ENCODE measurements at regions not wholly inside any gene's neighbourhood (a gene's known extent, or its start where the extent isn't known, plus 50 kb on each side); places are given as distances from the start of the nearest gene placed in this dataset.

DNA sequence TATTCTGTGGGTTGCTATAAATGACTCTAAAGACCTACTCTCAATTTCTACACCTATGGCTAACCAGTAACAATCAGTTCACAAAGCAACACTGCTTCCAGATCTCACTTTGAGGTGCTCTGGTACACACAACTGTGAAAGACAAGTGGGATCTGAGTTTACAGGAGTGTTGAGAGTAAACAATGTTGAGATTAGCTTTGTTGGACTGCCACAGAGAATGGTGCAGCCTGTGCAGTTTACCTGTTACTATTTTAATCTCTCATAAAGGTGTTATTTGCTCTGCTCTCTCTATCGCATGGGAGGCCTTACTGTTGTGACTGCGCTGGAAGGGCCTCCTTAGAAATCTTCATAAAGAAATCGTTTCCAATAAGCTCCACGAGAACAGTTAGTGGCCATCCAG lies 112.0 kb downstream of the SOX2 start:
- TF ChIP-seq GATA1 (IDR thresholded peaks at IDR 0.05; ENCODE audit: low read depth, low read length) = no peak
- TF ChIP-seq POLR2A (IDR thresholded peaks at IDR 0.05; ENCODE audit: low read length) = no peak
- no peak for DNase-seq

- TF ChIP-seq GATA1 (IDR thresholded peaks at IDR 0.05; ENCODE audit: low read depth, low read length) (no peak), POLR2A (IDR thresholded peaks at IDR 0.05; ENCODE audit: low read length) (no peak)
- DNase-seq = no peak
Observed at GRCh38 chr3:181824961-181825360, 113.2 kb downstream of the SOX2 start.

DNA sequence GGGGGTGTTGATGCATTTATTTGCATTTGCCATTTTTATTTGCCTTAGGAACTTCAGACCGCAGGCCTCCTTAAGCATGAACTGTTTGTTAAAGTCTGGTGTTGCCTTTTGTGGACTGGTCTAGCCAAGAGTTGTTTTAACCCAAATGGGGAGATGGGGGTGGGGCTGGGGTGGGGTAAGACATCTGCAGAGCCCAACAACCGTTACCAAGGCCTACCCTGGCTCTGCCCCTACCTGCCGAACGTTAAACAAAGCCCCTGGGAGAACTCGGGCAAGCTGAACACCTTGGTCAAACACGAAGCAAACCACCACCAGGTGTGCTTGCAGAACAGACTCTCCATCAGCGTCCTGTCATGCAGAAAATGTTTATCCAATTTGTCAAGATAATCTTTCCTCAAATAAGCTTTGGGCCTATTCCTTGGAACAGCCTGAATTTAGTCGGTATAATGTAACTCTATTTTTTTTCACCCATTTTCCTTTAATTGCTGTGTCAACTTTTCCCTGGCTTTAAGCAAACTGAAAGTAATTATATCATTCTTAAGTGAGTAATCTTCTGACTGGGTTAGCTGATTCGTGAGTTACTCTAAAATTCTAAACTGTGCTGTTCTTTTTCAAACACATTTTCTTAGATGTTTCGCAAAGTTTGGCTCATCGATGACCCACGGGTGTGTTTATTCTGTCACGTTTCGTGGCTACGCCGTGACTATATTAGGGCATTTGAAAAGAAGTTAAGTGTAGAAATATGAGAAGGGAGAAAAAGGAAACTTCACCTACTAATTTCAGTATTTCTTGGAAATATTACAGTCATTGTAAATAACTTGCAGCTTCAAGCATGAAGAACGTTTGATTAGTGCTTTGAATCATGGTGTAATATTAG lies 127.6 kb downstream of the SOX2 start:
- TF ChIP-seq GATA1 (IDR thresholded peaks at IDR 0.05; ENCODE audit: low read depth, low read length) (no peak), POLR2A (IDR thresholded peaks at IDR 0.05; ENCODE audit: low read length) (no peak)
- DNase-seq = no peak

DNA sequence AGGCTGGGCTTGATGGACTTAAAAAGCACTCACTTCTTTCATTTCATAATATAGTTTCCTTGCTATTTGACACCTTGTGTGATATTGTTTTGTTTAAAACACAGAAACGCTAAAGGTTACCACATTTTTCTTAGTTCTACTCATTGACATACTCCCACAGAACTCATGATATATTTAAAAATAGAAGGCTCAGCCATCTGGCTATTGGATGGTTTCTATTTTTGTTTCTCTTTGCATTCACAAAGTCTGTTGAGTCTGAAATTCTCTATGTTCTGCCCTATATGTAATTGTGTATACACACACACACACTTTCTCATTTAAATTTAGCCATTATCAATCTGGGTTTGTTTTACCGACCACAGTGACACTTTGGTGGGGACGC lies 128.2 kb downstream of the SOX2 start:
- no peak for TF ChIP-seq GATA1 (IDR thresholded peaks at IDR 0.05; ENCODE audit: low read depth, low read length)
- no peak for TF ChIP-seq POLR2A (IDR thresholded peaks at IDR 0.05; ENCODE audit: low read length)
- no peak for DNase-seq

DNA sequence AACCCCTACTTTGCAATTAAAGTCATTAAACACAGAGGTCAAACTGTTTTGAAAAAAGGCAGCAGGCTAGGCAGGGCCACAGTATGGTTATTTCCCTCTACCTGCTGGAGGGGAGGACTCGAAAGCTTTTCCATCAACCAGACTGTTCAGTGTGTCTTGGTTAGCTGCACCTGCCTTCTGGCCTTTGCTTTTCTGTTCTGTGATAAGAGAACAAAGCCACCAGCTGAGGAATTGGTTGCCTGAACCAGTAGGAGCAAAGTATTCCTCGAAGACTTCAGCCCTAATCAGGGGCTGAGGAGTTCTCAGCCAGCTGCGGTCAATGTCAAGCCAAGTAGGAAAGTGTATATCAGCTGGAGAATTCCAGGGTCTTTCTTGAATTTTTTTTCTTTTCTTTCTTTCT lies 132.5 kb downstream of the SOX2 start:
- TF ChIP-seq POLR2A (IDR thresholded peaks at IDR 0.05; ENCODE audit: low read length) (no peak), GATA1 (IDR thresholded peaks at IDR 0.05; ENCODE audit: low read depth, low read length) (no peak)
- DNase-seq = no peak

- TF ChIP-seq POLR2A (IDR thresholded peaks at IDR 0.05; ENCODE audit: low read length) = no peak
- no peak for TF ChIP-seq GATA1 (IDR thresholded peaks at IDR 0.05; ENCODE audit: low read depth, low read length)
- no peak for DNase-seq
Observed at GRCh38 chr3:181847276-181847675, 135.6 kb downstream of the SOX2 start.

- no peak for TF ChIP-seq POLR2A (IDR thresholded peaks at IDR 0.05; ENCODE audit: low read length)
- no peak for TF ChIP-seq GATA1 (IDR thresholded peaks at IDR 0.05; ENCODE audit: low read depth, low read length)
Observed at GRCh38 chr3:181851063-181851462, 139.3 kb downstream of the SOX2 start.

DNA sequence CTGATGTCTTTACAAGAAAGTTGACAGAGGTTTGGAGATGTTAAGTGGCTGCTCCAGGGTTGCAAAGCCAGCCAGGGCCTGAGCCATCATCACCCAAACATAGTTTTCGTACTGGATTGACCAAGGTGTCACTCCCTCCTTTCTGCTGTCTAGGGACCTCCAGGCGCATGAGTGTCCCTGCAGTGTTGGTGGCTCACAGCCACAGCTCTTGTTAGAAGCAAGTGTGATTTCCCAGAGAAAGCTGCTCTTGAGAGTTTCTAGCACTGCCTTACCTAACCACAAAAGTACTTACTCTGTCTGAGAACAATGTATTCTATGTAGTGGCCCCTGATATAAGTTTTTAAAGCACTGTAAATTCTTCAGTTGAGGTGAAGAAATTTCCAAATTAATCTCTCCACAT lies 144.1 kb downstream of the SOX2 start:
- no peak for DNase-seq
- no peak for TF ChIP-seq POLR2A (IDR thresholded peaks at IDR 0.05; ENCODE audit: low read length)
- TF ChIP-seq GATA1 (IDR thresholded peaks at IDR 0.05; ENCODE audit: low read depth, low read length) = no peak

More at GRCh38 chr3:181851063-181851462, 139.3 kb downstream of the SOX2 start:
- DNase-seq = no peak

GRCh38 chr3:181859518-181859917 lies 147.8 kb downstream of the SOX2 start:
- no peak for DNase-seq
- TF ChIP-seq POLR2A (IDR thresholded peaks at IDR 0.05; ENCODE audit: low read length) (no peak), GATA1 (IDR thresholded peaks at IDR 0.05; ENCODE audit: low read depth, low read length) (no peak)

- DNase-seq = no peak
Observed at GRCh38 chr3:181860235-181860634, 148.5 kb downstream of the SOX2 start.

DNA sequence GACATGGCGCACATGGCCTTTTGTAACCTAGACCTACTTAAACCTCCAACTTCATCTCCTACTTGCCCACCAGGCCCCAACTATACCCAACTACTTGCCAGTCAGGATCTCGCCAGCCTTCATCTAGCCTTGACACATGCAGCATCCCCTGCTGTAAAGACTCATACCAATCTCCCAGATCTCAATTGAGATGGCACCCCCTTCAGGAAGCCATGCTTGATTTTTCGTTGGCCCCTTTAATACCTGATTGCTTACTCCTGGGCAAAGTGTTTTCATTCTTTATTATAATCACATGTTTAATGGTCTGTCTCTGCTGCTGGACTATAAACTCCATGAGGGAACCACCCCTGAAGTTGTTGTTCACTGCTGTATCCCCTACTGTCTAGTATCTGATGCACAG lies 150.8 kb downstream of the SOX2 start:
- DNase-seq = no peak
- TF ChIP-seq GATA1 (IDR thresholded peaks at IDR 0.05; ENCODE audit: low read depth, low read length) (no peak), POLR2A (IDR thresholded peaks at IDR 0.05; ENCODE audit: low read length) (no peak)

More at GRCh38 chr3:181860235-181860634, 148.5 kb downstream of the SOX2 start:
- TF ChIP-seq POLR2A (IDR thresholded peaks at IDR 0.05; ENCODE audit: low read length) (no peak), GATA1 (IDR thresholded peaks at IDR 0.05; ENCODE audit: low read depth, low read length) (no peak)

DNA sequence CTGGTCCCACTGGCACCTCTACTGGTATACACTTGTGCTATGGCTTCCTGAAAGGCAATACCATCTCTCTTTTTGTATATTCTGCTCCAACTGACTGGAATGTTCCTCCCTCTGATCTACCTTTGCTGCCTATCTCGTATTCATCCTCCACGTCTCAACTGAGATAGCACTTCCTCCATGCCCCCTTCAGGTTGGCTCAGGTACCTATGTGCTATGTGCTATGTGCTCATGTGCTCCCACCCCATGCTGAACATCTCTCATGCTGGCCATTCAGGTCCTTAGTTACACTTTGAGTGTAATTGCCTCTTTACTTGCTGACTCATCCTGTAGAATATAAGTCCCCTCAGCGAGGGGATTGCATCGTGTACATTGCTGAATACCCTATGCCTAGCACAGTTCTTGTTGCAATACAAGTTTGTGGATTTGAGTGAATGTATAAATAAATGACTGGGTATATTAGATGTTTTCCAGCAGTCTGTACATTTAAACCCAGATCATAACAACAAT lies 156.9 kb downstream of the SOX2 start:
- no peak for TF ChIP-seq GATA1 (IDR thresholded peaks at IDR 0.05; ENCODE audit: low read depth, low read length)
- TF ChIP-seq POLR2A (IDR thresholded peaks at IDR 0.05; ENCODE audit: low read length) = no peak
- no peak for DNase-seq

- DNase-seq = no peak
- TF ChIP-seq POLR2A (IDR thresholded peaks at IDR 0.05; ENCODE audit: low read length) (no peak), GATA1 (IDR thresholded peaks at IDR 0.05; ENCODE audit: low read depth, low read length) (no peak)
Observed at GRCh38 chr3:181872887-181873286, 161.2 kb downstream of the SOX2 start.

GRCh38 chr3:181879926-181880325 lies 168.2 kb downstream of the SOX2 start:
- no peak for DNase-seq
- TF ChIP-seq POLR2A (IDR thresholded peaks at IDR 0.05; ENCODE audit: low read length) (no peak), GATA1 (IDR thresholded peaks at IDR 0.05; ENCODE audit: low read depth, low read length) (no peak)

DNA sequence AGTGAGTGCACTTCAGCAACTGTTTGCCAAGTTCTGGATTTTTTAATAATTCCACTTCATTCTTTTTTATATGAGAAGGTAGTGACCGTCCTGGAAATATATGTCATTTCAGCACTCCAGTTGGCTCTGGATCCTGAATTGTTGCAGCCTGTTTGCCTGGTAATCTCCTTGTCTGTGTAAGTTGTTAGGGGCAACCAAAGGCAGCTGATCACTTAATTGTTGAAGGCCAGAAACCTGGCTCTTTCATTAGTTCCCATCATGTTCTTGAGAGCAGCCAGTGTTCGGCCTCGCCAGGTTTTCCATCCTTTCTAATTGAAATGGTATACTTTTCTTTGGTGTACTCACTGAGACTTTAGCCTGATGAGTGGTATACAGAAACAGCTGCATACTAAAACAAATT lies 168.6 kb downstream of the SOX2 start:
- DNase-seq = no peak
- TF ChIP-seq POLR2A (IDR thresholded peaks at IDR 0.05; ENCODE audit: low read length) (no peak), GATA1 (IDR thresholded peaks at IDR 0.05; ENCODE audit: low read depth, low read length) (no peak)
